CD4-positive, alpha-beta T cell treated with Interleukin-6 for 4 hours (primary cell): ENCODE measurements at regions not wholly inside any gene's neighbourhood (a gene's known extent, or its start where the extent isn't known, plus 50 kb on each side); places are given as distances from the start of the nearest gene placed in this dataset.

Source experiments
- DNase-seq: peaks from one replicate; pipeline ENCODE4 v3.0.0-alpha.2; 2020; ENCODE audit warnings: mixed read lengths

DNA sequence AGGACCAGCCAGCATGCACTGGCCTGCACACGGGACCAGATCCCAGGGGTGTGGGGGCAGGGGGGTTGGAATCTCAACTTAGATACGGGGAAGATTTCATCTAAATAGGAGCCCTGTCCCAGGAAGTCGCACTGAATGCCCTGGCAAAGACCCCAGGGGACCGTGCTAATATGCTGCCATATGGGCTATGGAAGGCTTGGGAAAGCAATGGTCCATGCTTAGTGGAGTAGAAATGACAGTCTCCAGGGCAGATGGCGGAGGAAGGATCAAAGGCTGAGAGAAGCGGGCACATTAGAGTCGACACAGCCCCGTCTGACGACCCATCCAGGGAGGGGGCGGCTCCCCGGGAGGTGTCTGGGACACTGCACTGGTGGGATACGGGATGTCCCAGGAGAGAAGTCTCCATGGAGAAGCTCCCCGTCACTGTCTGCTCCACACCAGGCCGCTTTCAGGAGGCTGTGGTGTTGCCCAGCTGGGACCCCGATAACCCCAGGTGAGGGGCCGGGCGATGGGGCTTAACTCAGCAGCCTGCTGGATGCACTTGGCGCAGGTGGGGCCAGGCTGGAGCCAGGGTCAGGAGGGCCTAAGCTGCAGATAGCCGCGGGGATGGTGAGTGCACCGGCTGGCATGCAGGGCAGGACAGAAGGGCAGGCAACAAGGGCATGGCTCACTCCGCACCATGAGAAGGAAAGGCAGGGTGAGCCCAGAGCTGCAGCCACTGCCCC, 377.7 kb upstream of the IRX1 start:
- DNase-seq = no peak

DNA sequence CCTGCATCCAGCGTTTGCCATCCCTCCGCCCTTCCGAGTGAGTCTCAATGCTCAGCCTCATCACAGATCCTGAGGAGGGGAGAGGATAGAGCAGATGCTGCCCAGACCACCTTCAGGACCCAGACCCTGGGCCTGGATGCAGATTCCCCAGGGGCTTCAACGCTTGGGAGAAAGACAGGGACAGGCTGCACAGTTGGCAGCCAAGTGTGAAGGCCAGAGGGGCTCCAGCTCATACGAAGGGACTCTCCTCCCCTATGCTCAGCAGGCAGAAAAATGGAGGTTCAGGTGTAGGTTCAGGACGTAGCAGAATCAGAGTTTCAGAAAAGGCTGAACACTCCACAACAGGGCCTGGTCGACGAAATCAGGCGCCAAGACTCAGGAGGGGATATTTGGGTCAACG, 378.5 kb upstream of the IRX1 start:
- no peak for DNase-seq

DNA sequence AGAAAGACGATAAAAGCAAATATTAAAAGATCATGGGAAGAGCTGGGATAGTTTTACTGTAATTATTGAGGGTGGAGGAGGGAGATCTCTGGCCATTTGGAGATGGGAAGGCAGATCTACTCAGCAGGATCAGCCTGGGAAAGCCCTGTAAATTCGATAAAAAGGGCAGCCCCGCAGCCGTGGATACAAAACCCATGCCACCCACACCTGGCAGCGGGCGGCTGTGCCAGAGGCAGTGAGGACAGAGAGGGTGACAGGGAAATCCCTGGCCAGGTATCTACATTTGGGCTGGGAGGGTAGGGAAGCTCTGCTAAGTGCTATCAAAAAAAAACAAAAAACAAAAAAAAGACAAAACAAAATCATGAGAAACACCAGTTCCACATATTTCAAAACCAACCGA, 379.2 kb upstream of the IRX1 start:
- no peak for DNase-seq

DNA sequence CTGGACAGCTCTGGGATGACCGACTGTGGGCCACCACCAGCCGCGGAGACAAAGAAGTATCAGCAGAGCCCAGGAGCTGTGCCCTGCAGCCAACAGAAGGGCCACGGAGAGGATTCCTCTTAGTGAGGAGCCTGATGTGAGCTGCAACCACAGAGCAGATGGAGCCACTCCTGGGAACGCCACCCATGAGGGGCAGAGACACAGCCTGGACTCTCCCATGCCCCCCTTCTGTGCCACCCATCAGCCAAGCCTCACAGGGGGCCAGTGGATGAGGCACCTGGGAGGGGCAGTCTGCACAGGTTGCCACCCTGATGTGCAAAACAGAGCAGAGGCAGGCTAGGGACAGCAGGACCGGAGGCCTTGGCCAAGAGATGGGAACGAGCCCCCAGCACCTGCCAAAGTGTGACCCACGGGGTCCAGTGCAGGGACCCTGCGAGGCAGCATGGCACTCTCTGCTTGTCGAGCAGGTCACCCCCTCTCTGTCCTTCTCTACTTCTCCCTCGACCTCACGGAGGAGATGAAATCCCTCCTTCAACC, 380.7 kb upstream of the IRX1 start:
- no peak for DNase-seq

DNA sequence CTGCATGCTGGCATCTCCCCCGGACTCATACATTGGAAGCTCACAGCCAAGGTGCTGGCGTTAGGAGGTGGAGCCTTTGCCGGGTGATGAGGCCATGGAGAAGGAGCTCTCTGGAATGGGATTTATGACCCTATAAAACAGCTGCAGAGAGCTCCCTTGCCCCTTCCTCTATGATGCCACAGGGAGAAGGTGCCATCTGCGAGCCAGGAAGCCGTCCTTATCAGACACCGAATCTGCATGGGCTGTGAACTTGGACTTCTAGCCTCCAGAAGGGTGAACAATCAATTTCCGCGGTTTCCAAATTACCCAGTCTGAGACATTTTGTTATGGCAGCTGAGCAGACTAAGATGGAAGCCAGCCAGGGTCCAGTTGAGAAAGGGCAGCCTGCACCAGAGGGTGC, 381.2 kb upstream of the IRX1 start:
- no peak for DNase-seq

DNA sequence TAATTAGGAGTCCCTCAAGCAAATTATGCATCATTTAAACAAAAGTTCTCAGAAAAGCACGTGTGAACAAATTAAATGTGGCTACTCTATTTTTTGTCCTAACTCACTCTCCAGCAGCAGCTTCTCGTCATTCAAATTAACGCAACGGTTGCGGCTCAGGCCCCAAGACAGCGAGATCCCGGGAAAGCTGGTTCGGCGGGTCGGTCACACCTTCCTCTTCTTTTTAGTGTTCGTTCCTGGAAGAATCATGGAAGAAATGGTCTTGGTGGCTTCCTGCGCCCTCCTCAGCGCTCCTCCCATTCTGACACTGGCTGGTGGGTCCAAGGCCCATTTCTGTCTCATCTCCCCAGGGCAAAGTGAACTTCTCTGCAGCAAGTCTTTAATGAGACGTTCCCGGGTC, 382.8 kb upstream of the IRX1 start:
- DNase-seq = no peak

DNA sequence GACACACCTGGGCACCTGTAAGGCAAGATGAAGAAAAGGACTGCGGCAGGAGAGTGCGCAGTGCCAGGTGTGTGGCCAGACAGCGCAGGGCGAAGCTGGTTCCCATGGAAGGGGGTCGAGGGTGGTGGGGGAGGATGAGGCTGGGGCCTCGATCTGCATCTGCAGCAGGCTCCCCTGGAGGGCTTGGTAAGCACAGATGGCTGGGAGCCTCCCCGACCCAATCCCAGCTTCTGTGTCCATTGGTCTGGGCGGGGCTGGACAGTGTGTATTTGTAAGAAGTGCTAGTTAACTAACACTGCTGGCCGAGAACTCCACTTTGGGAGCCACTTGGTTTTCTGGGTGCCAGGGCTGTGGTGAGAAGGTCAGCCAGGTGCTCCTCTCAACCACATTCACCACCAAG, 385.1 kb upstream of the IRX1 start:
- DNase-seq = no peak

DNA sequence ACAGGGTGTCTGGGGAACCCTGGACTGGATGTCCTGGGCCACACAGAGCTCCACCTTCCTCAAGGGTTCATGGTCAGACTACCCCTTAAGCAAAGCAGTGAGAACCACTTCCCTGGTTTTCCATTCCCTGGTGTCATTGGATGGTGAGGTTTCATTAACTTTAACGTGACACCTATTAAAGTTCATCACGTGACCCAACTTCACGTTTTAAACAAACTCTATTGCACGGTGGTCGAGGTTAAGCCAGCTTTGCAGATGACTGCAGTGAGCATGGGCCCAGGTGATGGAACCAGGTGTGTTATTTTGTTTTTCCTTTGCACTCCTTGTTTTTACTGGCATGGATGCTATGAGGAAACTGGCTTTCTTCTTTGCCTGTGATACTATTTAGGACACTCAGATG, 385.7 kb upstream of the IRX1 start:
- no peak for DNase-seq

DNA sequence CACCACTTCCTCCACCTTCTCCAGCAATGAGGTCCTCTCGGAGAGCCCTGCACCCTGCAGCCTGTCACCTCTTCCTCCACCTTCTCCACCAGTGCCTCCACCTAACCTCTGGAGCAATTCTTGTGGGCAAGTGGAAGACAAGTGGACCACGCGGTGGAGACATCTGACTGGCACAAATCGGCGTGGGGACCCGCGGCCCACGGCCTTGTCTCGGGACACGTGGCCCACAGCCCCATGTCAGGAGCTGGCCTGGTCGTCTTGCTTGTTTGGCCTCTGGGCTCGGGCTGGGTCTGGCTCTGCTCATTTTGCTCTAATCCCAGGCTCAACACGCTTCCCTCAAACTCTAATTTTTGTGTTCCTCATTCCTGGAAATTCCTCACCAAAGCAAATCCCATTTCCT, 393.1 kb upstream of the IRX1 start:
- no peak for DNase-seq

DNA sequence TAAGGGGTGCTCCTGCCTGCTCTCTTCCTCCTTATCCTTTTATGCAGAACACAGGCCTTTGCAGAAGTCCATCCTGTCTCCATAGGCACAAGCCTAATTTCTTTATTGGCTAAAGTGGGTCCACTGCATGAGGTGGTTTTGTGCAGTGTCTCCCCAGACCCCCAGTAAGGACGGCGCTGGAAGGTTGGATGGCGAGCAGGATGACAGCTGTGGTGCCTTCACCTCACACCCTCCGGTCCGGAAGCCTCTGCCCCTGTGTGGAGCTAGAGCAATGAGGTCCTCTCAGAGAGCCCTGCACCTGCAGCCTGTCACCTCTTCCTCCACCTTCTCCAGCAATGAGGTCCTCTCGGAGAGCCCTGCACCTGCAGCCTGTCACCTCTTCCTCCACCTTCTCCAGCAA, 393.7 kb upstream of the IRX1 start:
- no peak for DNase-seq

DNA sequence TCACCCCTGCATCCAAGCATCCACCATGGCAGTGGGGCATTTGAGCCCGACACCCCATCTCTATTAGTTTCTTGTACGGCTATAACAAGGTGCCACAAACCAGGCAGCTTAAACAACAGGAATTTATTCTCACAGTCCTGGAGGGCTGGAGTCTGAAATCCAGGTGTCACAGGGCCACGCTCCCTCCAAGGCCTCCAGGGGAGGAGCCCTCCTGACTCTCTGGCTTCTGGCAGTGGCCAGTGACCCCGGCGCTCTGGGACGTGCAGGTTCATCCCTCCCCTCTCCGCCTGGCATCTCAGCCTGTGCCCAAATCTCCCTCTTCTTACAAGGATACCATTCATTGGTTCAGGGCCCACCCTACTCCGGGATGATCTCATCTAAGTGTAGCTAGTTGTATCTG, 394.5 kb upstream of the IRX1 start:
- DNase-seq = no peak

DNA sequence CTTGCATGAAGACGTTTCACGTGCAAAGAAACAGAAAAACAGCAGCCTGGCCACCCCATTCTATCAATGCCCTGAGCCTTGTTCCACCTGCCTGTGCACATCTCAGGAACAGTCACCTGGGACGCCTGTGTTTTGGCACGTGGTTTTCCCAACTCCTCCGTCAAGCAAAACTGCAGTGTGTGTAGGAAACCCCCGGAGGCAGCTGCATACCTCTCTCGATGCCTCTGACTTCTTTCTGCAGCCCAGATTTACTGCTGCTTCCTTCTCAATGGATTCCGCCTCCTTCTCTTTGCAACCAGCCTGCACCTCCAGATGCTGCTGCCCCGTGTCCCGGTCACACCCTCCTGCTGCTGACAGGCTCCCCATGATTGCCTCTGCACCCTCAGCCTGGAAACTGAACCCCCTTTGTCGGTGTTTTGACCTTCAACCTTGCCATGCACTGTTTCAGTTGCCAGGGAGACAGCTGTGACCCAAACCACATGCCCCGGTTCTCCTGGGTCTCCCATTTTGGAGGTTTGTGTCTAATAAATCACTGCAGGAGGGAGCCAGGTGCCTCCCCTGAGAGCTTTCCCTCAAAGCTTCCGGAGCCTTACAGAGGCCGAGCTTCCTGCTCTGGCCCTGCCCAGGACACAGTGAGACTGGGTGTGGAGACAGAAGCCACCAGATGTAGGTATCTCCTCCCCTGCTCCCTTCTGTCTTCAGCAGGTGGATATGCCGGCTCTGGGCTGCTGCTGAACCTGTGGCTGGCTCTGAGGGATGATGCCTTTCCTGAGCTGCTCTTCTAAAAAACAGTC, 395.5 kb upstream of the IRX1 start:
- no peak for DNase-seq

DNA sequence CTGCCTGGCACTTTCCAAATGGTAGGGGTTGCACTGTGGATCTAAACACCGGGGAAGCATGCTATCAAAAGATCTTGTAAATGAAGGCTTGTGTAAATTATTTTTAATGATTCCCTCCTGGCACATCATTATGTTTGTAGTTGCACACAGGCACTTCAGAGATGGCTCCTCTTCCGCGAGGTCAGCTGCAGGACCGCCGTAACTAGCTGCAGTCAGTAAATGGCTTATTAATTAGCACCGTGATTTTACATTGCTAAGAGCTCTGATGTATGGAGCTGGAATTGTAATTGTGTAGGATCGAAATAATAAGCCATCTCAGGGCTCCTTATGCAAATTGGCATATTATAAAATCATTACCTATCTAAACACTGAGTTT, 397.6 kb upstream of the IRX1 start:
- no peak for DNase-seq

DNA sequence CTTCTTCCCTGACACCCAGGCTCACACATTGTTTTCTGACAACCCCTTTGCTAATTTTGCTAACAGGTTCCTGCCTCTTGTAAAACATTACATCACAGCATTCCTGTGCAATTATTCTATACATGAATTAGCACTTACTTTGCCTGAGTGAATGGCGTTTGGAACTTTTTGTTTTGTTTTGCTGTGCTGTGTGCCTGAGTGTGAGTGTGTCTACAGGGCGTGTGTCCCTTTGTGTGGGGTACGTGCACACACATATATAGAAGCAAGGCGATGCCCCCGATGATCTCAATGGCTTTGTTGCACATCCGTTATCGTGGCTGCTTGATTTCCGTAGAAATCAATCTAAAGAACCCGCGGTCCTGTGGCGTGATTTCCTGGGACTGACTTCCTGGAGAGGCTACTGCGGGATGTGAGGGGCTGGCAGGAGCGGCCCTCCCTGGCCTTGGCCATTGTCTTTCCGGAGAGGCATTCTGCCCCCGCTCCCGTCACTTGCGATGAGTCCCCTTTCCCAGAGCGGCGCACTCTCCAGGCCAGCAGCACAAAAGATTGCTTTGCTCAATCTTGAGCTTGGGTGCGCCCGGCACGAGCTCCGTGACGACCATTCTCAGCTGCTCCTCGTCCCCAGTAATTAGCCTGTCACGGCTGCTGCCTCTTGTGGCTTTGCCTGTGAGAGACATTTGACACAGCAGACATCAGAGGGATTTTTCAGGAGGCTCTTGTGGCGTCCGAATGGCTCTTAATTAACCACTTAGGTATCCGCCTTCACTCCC, 398.1 kb upstream of the IRX1 start:
- DNase-seq = no peak

DNA sequence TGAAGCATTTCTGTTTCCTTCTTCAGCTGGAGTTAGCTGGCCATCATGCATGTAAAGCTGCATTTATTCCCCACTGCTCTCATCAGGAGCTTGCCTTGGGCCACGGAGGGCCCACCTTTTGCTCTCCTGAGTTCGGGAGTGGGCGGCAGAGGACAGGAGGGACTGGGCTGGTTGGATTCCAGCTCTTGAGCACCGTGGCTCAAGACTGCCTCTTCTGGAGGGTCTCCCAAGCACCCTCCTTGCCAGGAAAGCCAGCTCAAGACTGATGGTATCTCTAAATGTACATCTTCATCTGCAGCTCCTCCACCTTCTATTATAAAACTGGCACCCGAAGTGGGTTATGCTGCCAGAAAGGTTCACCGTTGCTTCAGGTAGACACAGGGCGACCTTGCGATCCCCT, 399.6 kb upstream of the IRX1 start:
- no peak for DNase-seq

DNA sequence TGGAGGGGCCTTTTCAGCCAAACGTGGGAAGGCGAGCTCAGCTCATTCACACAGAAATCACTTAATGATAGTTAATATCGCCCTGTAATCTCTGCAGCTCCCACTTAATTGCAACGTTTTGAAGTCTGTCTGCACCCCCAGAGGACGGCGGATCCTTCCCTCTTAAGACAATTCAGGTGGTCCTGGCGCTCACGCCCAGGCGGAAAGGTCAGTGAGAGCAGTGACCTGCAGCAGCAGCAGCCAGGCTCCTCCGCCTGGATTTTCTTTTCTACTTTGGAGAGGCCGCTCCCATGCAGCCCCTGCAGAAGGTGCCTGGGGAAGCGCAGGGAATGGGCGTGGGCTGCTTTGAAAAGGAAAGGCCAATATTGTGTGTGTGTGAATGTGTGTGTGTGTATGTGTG, 400.9 kb upstream of the IRX1 start:
- no peak for DNase-seq

DNA sequence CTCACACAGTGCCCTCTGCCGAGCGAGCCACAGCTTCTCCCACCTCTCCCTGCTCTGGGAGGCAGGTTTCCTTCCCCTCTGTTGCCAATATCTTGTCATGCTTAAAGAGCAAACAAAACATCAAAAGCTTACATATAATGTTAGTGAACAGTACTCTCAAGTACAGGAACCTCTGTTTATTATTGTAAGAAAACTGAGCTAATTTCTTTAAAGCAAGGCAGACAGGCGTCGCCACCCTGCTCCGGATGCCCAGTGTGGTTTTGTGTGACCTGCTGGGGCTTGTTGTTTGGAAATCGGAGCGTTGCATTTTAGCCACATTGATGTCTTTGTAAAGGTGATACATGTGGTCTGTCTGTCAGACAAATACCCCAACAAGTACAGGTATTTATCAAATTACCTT, 401.4 kb upstream of the IRX1 start:
- DNase-seq = no peak

DNA sequence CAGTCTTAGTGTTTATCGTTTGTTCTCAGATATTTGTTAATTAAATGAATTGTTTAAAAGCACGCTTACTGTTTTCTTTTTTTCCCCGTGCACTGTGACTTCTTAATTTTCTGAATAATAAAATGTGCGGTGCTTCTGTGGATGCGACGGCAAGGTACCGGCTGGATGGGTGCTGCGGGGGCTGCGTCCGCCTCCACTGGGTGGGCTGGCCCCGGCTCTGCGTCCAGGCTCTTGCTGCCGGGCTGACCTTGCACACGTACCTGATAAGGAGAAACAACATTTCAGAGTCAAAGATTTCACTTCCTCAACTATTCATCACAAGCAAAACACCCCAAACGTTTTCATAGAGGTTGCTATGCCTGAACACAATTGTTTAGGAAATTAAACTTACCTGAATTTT, 404.0 kb upstream of the IRX1 start:
- DNase-seq = no peak

DNA sequence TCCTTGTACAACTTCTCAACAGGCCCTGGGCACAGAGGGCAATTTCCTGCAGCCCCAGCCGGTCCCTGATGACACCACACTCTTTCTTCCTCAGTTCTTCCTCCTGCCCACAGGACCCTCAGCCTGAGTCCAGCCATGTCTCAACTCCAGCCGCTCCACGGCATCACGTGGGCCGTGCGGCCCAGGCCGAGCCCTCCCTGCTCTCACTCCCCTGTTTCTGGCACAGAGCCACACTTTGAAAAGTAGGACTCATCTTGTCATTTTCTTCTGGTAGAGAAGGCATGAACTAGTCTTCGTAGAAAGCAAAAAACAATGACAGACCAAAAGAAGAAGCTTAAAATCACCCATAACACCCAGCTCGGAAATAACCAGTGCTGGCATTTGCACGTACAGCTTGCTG, 404.7 kb upstream of the IRX1 start:
- no peak for DNase-seq

DNA sequence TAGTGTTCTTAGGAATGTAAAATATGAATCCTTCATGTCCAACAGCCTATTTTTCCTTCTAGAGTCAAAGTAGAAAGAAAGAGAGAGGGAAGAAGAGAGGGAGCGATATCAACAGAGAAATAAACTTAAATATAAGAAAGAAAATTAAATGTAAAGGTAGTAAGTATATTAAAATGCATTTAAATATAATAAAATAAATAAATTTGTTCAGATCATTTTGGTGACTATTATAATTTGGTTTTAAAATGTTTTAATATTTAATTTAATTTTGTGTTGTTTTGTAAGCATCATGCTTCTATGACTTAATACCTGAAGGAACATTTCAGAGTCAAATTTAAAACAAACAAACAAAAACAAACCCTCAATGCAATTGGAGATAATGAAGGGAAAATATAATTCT, 405.2 kb upstream of the IRX1 start:
- no peak for DNase-seq

DNA sequence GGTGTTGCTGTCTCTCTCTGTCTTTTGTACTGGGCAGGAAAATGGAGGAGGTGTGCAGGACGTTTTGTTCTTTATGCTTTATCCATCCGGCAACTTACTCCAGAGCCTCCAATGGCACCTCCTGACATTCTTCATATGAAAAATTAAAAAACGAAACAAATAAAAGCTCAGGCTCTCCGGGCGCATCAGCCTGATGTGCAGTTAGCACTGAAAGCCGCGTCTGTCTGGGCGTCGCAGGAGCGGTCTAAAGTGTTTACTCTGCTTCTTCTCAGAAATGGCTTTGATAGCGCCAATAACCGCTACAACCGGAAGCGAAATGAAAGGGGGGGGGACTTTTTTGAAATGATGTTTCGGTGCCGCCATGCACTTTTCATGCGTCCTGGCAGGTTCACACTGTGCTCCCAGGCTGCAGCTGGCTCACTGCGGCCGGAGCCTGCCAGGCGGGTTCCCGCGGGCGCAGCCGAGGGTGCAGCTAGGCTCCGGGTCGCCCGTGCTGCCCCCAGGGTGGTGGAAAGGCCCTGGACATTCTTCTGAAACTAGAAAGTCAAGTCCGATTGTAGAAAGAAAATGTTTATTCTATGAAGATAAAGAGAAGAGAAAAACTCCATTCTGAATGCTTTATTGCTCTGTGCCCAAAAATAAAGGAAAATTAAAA, 407.7 kb upstream of the IRX1 start:
- DNase-seq = no peak

DNA sequence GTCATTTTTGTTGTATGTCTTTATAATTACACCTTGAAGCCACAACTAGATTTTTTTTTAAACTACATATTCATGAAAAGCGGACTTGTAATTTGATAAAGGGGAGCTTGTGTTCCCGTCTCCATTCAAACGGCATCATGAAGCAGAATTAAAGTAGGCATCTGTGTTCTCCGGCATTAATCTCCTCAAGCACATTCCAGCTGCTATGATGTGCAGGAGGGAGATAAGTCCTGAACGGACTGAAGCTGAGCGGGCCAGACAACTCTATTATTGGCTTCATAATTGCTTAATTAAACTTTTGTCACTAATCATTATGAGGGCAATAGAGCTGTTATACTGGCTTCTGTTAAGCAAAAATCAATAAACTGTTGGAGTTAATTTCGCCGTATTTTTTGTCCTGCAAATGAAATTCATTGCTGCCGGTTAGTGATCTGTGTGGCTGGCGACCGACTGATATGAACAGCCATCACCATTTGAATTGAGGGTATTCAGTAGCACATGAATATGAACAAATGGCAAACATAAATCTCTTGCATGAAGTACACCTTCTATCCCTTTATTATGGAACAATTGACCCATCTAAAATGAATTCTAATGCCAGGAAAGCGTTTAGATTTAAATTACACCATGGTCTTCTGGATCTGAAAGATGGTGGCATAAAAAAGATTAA, 408.8 kb upstream of the IRX1 start:
- no peak for DNase-seq

DNA sequence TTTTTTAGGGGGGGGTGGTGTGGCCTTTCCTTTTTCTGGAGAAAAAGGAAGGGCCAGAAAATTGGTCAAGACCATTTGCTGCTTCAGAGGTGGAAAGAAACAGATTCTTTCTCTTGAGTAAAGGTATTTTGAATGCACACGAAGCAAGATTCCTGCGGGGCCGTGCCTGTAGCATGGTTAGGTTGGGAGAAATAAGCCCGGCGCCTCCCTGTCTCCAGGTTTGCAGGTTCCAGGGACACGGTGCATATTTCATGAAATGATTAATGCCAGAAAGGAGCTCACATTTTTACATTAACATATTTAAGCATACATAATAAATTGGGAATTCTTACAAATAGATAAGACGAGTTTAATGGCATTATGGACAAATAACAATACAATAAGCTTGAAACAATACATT, 409.5 kb upstream of the IRX1 start:
- DNase-seq = no peak
